ENCODE measurements at regions not wholly inside any gene's neighbourhood (a gene's known extent, or its start where the extent isn't known, plus 50 kb on each side); places are given as distances from the start of the nearest gene placed in this dataset.

GRCh38 chr5:175820230-175820629 is 51.1 kb upstream of the CPLX2 start:
- Histone ChIP-seq H3K27ac (ENCODE audit: low read depth, low read length) (no peak overlapping the region), H3K4me3 (ENCODE audit: low read length) (no peak overlapping the region), H3K9me3 (ENCODE audit: control insufficient read depth in 2 of 3, low read length in 3 of 3) (no peaks in the 10 kb centered on the region), H3K4me1 (ENCODE audit: control insufficient read depth in 2 of 2, insufficient read depth in 2 of 2, low read length in 2 of 2) (no peaks in the 10 kb centered on the region), H3K27me3 (ENCODE audit: control insufficient read depth in 2 of 2, insufficient read depth in 2 of 2, low read length in 2 of 2) (no peaks in the 10 kb centered on the region), H3K36me3 (ENCODE audit: control insufficient read depth in 2 of 3, insufficient read depth in 3 of 3, low read length in 3 of 3) (no peaks in the 10 kb centered on the region)
- intact Hi-C loops (cut with micrococcal nuclease) = no loop called here
- Mint-ChIP-seq H3K9me3 (peaks cover 0 to 5% (median 0%) of the 10 kb centered on the region in 11 donors), H3K36me3 (peaks cover 0 to 17% (median 10%) of the 10 kb centered on the region in 5 donors), H3K4me1 (peaks cover 0 to 10% (median 0%) of the 10 kb centered on the region in 7 donors), H3K4me3 (no peak overlapping the region), H3K27me3 (peaks cover 8 to 41% (median 24%) of the 10 kb centered on the region in 5 donors), H3K27ac (no peak overlapping the region)
- ATAC-seq (no peak), DNase-seq (no peak)
- POLR2A ChIA-PET = no interaction called here
- CTCF ChIA-PET = no interaction called here

Data from naive thymus-derived CD4-positive, alpha-beta T cell (primary cell).